ENCODE measurements at regions not wholly inside any gene's neighbourhood (a gene's known extent, or its start where the extent isn't known, plus 50 kb on each side); places are given as distances from the start of the nearest gene placed in this dataset.

DNA sequence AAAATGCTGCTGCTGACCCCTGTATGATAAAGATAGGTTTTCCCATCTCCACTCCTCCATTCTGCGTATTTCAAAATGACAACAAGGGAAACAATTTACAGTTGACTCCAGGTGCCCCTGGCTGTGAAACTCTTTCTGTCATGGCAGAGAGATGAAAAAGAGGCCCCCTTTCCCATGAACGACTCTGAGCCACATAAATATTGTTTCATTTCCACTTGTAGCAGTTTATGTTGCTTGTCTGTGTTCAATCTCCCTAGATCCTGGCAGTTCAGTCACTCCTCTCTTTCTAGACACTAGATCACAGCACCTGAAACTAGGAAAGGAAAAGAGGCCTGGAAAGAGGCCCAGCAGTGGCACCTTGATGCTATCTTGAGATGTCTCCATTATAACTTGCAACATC is 121.0 kb upstream of the ZNF521 start:
- TF ChIP-seq HOXB5 (CRISPR knock-in tag; IDR thresholded peaks at IDR 0.05) (no peak), POLR2A (IDR thresholded peaks at IDR 0.05; ENCODE audit: low read length) (no peak), MYC (IDR thresholded peaks at IDR 0.05; ENCODE audit: borderline replicate concordance, low read length) (no peak), RAD21 (conservative IDR thresholded peaks at IDR 0.05 in 1 of 2, IDR thresholded peaks at IDR 0.05 in 1 of 2) (no peak), SMC3 (IDR thresholded peaks at IDR 0.05) (no peak), MAZ (IDR thresholded peaks at IDR 0.05; ENCODE audit: borderline replicate concordance, low read depth, low read length) (no peak)
- TF ChIP-seq, protein P1, sequence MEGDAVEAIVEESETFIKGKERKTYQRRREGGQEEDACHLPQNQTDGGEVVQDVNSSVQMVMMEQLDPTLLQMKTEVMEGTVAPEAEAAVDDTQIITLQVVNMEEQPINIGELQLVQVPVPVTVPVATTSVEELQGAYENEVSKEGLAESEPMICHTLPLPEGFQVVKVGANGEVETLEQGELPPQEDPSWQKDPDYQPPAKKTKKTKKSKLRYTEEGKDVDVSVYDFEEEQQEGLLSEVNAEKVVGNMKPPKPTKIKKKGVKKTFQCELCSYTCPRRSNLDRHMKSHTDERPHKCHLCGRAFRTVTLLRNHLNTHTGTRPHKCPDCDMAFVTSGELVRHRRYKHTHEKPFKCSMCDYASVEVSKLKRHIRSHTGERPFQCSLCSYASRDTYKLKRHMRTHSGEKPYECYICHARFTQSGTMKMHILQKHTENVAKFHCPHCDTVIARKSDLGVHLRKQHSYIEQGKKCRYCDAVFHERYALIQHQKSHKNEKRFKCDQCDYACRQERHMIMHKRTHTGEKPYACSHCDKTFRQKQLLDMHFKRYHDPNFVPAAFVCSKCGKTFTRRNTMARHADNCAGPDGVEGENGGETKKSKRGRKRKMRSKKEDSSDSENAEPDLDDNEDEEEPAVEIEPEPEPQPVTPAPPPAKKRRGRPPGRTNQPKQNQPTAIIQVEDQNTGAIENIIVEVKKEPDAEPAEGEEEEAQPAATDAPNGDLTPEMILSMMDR (IDR thresholded peaks at IDR 0.05), result no peak
- TF ChIP-seq, protein P2, sequence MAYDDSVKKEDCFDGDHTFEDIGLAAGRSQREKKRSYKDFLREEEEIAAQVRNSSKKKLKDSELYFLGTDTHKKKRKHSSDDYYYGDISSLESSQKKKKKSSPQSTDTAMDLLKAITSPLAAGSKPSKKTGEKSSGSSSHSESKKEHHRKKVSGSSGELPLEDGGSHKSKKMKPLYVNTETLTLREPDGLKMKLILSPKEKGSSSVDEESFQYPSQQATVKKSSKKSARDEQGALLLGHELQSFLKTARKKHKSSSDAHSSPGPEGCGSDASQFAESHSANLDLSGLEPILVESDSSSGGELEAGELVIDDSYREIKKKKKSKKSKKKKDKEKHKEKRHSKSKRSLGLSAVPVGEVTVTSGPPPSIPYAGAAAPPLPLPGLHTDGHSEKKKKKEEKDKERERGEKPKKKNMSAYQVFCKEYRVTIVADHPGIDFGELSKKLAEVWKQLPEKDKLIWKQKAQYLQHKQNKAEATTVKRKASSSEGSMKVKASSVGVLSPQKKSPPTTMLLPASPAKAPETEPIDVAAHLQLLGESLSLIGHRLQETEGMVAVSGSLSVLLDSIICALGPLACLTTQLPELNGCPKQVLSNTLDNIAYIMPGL (CRISPR knock-in tag; IDR thresholded peaks at IDR 0.05; ENCODE audit: borderline replicate concordance), result no peak
- TF ChIP-seq, protein P3, sequence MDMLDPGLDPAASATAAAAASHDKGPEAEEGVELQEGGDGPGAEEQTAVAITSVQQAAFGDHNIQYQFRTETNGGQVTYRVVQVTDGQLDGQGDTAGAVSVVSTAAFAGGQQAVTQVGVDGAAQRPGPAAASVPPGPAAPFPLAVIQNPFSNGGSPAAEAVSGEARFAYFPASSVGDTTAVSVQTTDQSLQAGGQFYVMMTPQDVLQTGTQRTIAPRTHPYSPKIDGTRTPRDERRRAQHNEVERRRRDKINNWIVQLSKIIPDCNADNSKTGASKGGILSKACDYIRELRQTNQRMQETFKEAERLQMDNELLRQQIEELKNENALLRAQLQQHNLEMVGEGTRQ (IDR thresholded peaks at IDR 0.05), result no peak
- TF ChIP-seq, protein P4, sequence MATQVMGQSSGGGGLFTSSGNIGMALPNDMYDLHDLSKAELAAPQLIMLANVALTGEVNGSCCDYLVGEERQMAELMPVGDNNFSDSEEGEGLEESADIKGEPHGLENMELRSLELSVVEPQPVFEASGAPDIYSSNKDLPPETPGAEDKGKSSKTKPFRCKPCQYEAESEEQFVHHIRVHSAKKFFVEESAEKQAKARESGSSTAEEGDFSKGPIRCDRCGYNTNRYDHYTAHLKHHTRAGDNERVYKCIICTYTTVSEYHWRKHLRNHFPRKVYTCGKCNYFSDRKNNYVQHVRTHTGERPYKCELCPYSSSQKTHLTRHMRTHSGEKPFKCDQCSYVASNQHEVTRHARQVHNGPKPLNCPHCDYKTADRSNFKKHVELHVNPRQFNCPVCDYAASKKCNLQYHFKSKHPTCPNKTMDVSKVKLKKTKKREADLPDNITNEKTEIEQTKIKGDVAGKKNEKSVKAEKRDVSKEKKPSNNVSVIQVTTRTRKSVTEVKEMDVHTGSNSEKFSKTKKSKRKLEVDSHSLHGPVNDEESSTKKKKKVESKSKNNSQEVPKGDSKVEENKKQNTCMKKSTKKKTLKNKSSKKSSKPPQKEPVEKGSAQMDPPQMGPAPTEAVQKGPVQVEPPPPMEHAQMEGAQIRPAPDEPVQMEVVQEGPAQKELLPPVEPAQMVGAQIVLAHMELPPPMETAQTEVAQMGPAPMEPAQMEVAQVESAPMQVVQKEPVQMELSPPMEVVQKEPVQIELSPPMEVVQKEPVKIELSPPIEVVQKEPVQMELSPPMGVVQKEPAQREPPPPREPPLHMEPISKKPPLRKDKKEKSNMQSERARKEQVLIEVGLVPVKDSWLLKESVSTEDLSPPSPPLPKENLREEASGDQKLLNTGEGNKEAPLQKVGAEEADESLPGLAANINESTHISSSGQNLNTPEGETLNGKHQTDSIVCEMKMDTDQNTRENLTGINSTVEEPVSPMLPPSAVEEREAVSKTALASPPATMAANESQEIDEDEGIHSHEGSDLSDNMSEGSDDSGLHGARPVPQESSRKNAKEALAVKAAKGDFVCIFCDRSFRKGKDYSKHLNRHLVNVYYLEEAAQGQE (IDR thresholded peaks at IDR 0.05), result no peak

All from A549 (cell line).